H9 (cell line): ENCODE measurements at regions not wholly inside any gene's neighbourhood (a gene's known extent, or its start where the extent isn't known, plus 50 kb on each side); places are given as distances from the start of the nearest gene placed in this dataset.

Experiments used
- DNase-seq: peaks from one replicate; pipeline ENCODE4 v3.0.0-alpha.2; 2017
- H2AFZ ChIP-seq: one replicate; pipeline ENCODE4 v1.6.1; 2013; ENCODE audit warnings: mild to moderate bottlenecking, low read length, control low read depth, moderate library complexity
- H2AK5ac ChIP-seq: 2 replicates; pipeline ENCODE4 v1.6.1; 2013; ENCODE audit warnings: low read length, control low read depth, mixed read lengths; ENCODE audit not compliant: insufficient read length
- H2BK120ac ChIP-seq: one replicate; pipeline ENCODE4 v1.6.1; 2013; ENCODE audit warnings: low read depth, mild to moderate bottlenecking, low read length, control low read depth, inconsistent platforms; ENCODE audit not compliant: poor library complexity, severe bottlenecking
- H2BK12ac ChIP-seq: 2 replicates; pipeline ENCODE4 v1.6.1; 2013; ENCODE audit warnings: low read length, control low read depth, mixed read lengths, low read depth; ENCODE audit not compliant: insufficient read length
- H2BK15ac ChIP-seq: 2 replicates; pipeline ENCODE4 v1.6.1; 2013; ENCODE audit warnings: low read depth, low read length, control low read depth
- H2BK20ac ChIP-seq: one replicate; pipeline ENCODE4 v1.6.1; 2013; ENCODE audit warnings: low read depth, mild to moderate bottlenecking, low read length, control low read depth, inconsistent platforms; ENCODE audit not compliant: poor library complexity, severe bottlenecking
- H2BK5ac ChIP-seq: 2 replicates; pipeline ENCODE4 v1.6.1; 2013; ENCODE audit warnings: low read length, control low read depth, mixed read lengths; ENCODE audit not compliant: insufficient read length
- H3K14ac ChIP-seq: 2 replicates; pipeline ENCODE4 v1.6.1; 2013; ENCODE audit warnings: low read length, control low read depth; ENCODE audit not compliant: insufficient read depth
- H3K18ac ChIP-seq: 2 replicates; pipeline ENCODE4 v1.6.1; 2013; ENCODE audit warnings: low read depth, mild to moderate bottlenecking, mixed read lengths, low read length, control low read depth; ENCODE audit not compliant: insufficient read length
- H3K23ac ChIP-seq: 2 replicates; pipeline ENCODE4 v1.6.1; 2013; ENCODE audit warnings: low read length, control low read depth, mixed read lengths, low read depth; ENCODE audit not compliant: insufficient read length
- H3K23me2 ChIP-seq: 2 replicates; pipeline ENCODE4 v1.6.1; 2013; ENCODE audit warnings: low read depth, mild to moderate bottlenecking, mixed read lengths, low read length, control low read depth; ENCODE audit not compliant: insufficient read length, poor library complexity, severe bottlenecking
- H3K27ac ChIP-seq: 2 replicates; pipeline ENCODE4 v1.5.1; 2013; ENCODE audit warnings: low read length, control low read depth, mixed read lengths, low read depth; ENCODE audit not compliant: insufficient read length
- H3K27me3 ChIP-seq: 2 replicates; pipeline ENCODE4 v1.6.1; 2013; ENCODE audit warnings: low read length, control low read depth, inconsistent platforms; ENCODE audit not compliant: insufficient read depth
- H3K4ac ChIP-seq: 2 replicates; pipeline ENCODE4 v1.6.1; 2013; ENCODE audit warnings: low read depth, mild to moderate bottlenecking, control low read depth, inconsistent platforms, low read length, moderate library complexity
- H3K4me1 ChIP-seq: 2 replicates; pipeline ENCODE4 v1.6.1; 2013; ENCODE audit warnings: low read length, control low read depth, inconsistent platforms; ENCODE audit not compliant: insufficient read depth
- H3K4me2 ChIP-seq: 2 replicates; pipeline ENCODE4 v1.6.1; 2013; ENCODE audit warnings: low read length, control low read depth, mixed read lengths; ENCODE audit not compliant: insufficient read length, insufficient read depth
- H3K56ac ChIP-seq: 2 replicates; pipeline ENCODE4 v1.6.1; 2013; ENCODE audit warnings: low read depth, mild to moderate bottlenecking, mixed read lengths, low read length, control low read depth; ENCODE audit not compliant: insufficient read length
- H3K79me1 ChIP-seq: 2 replicates; pipeline ENCODE4 v1.6.1; 2013; ENCODE audit warnings: low read depth, mild to moderate bottlenecking, moderate library complexity, low read length, control low read depth, inconsistent platforms; ENCODE audit not compliant: insufficient read depth, poor library complexity, severe bottlenecking
- H3K79me2 ChIP-seq: 2 replicates; pipeline ENCODE4 v1.6.1; 2013; ENCODE audit warnings: low read length, control low read depth, inconsistent platforms; ENCODE audit not compliant: insufficient read depth
- H3K9ac ChIP-seq: 2 replicates; pipeline ENCODE4 v1.6.1; 2013; ENCODE audit warnings: low read length, control low read depth, mixed read lengths; ENCODE audit not compliant: insufficient read length; ENCODE audit errors: extremely low read depth
- H3K9me3 ChIP-seq: one replicate; pipeline ENCODE4 v1.6.1; 2013; ENCODE audit warnings: low read depth, low read length, inconsistent platforms; ENCODE audit not compliant: control insufficient read depth
- H3T11ph ChIP-seq: one replicate; pipeline ENCODE4 v1.6.1; 2013; ENCODE audit warnings: mild to moderate bottlenecking, low read length, control low read depth, inconsistent platforms
- H4K20me1 ChIP-seq: one replicate; pipeline ENCODE4 v1.6.1; 2013; ENCODE audit not compliant: control insufficient read depth, insufficient read length, insufficient read depth
- H4K5ac ChIP-seq: 2 replicates; pipeline ENCODE4 v1.6.1; 2013; ENCODE audit warnings: low read depth, mild to moderate bottlenecking, mixed read lengths, low read length, control low read depth; ENCODE audit not compliant: insufficient read length
- H4K8ac ChIP-seq: replicated peaks from 2 replicates; pipeline ENCODE4 v1.6.1; 2013; ENCODE audit warnings: low read length, control low read depth, mixed read lengths, low read depth; ENCODE audit not compliant: insufficient read length
- H4K91ac ChIP-seq: 2 replicates; pipeline ENCODE4 v1.6.1; 2013; ENCODE audit warnings: low read depth, mild to moderate bottlenecking, moderate library complexity, mixed read lengths, low read length, control low read depth; ENCODE audit not compliant: insufficient read length
- H3K27ac Mint-ChIP-seq, 3 experiments: 2 replicates in 2 of 3; 3 replicates in 1 of 3; pipeline ENCODE4 v1.8.0; 2020 to 2021; ENCODE audit warnings: mixed read lengths in 3 of 3, mild to moderate bottlenecking in 1 of 3, moderate library complexity in 1 of 3
- H3K27me3 Mint-ChIP-seq: 2 replicates; pipeline ENCODE4 v1.8.0; 2021; ENCODE audit warnings: low read depth, mild to moderate bottlenecking, moderate library complexity, mixed read lengths
- H3K36me3 Mint-ChIP-seq, 3 experiments: 2 replicates in 2 of 3; 3 replicates in 1 of 3; pipeline ENCODE4 v1.8.0; 2020 to 2021; ENCODE audit warnings: low read depth in 3 of 3, mixed read lengths in 3 of 3; ENCODE audit not compliant: insufficient read depth in 1 of 3
- H3K4me1 Mint-ChIP-seq, 2 experiments: 2 replicates each; pipeline ENCODE4 v1.8.0; 2020; ENCODE audit warnings: mixed read lengths in 2 of 2
- H3K4me3 Mint-ChIP-seq, 2 experiments: 2 replicates in 1 of 2; 3 replicates in 1 of 2; pipeline ENCODE4 v1.8.0; 2020 to 2021; ENCODE audit warnings: mild to moderate bottlenecking in 2 of 2, mixed read lengths in 2 of 2, moderate library complexity in 1 of 2
- H3K9me3 Mint-ChIP-seq, 2 experiments: 2 replicates in 1 of 2; 3 replicates in 1 of 2; pipeline ENCODE4 v1.8.0; 2020; ENCODE audit warnings: mild to moderate bottlenecking in 2 of 2, mixed read lengths in 2 of 2, moderate library complexity in 1 of 2
- WGBS: extraction: QIAGEN DNeasy Blood & Tissue Kit; methylation state at CpG from one replicate; pipeline ENCODE4 v1.1.7; 2013; ENCODE audit warnings: missing lambda C conversion rate, low lambda C conversion rate, mixed read lengths; ENCODE audit not compliant: insufficient read length; ENCODE audit errors: extremely low coverage; 5-methylcytosine and 5-hydroxymethylcytosine counted together
- TF ChIP-seq, protein P1 (sequence below): fragments of 200-600 bp; sonication (generic); conservative IDR thresholded peaks from 3 replicates; pipeline ENCODE4 v1.8.0; 2021; ENCODE audit warnings: antibody characterized with exemption, mild to moderate bottlenecking

DNA sequence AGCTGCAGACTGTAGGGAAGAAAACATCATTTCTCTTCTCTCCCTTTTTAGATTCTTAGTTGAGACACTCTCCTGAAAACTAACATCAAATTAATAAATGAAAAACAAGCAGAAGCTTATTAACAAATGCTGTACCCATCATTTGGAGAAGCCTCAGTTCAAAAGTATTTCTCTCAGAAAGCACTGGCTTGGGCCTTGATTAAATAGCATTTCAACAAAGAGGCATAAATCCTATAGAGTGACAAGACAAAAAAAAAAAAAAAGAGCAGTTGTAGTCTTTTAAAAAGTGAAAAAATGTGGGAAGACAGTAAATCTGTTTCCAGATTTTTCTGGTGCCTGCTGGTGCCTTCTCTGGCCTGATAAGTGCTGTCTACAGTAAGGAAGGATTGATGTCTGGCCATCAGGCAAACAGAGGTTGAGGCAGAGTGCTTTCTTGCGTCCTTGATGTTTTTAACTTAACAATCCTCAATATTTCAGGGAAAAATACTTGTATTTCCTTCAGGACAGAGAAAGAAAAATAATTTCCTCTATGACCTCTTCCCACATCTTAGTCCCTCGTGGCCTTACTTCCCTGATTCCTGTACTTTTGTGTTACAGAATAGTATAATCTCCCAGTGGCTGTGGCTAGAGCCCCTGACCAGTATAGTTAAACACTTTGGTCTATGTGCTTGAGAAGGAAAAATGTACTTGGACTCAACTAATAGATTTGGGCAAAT, 300.5 kb downstream of the HGF start:
- H4K20me1 ChIP-seq = no peaks in the 10 kb centered on the region
- H3K23ac ChIP-seq = no peak overlapping the region
- no peak overlapping the region for H2BK12ac ChIP-seq
- H3K79me1 ChIP-seq = no peaks in the 10 kb centered on the region
- TF ChIP-seq, protein P1, sequence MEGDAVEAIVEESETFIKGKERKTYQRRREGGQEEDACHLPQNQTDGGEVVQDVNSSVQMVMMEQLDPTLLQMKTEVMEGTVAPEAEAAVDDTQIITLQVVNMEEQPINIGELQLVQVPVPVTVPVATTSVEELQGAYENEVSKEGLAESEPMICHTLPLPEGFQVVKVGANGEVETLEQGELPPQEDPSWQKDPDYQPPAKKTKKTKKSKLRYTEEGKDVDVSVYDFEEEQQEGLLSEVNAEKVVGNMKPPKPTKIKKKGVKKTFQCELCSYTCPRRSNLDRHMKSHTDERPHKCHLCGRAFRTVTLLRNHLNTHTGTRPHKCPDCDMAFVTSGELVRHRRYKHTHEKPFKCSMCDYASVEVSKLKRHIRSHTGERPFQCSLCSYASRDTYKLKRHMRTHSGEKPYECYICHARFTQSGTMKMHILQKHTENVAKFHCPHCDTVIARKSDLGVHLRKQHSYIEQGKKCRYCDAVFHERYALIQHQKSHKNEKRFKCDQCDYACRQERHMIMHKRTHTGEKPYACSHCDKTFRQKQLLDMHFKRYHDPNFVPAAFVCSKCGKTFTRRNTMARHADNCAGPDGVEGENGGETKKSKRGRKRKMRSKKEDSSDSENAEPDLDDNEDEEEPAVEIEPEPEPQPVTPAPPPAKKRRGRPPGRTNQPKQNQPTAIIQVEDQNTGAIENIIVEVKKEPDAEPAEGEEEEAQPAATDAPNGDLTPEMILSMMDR = no peak
- no peak overlapping the region for H3K27ac ChIP-seq
- peaks cover 0 to 7% of the 10 kb centered on the region in 2 experiments; a peak in 3 of 4 replicates for H3K4me1 Mint-ChIP-seq
- H3K18ac ChIP-seq = no peak overlapping the region
- no peak overlapping the region for H3K4me2 ChIP-seq
- H3K36me3 Mint-ChIP-seq = no peaks in the 10 kb centered on the region
- no peaks in the 10 kb centered on the region for H3K79me2 ChIP-seq
- no peak overlapping the region for H4K8ac ChIP-seq
- H2BK20ac ChIP-seq = no peak overlapping the region
- H2AFZ ChIP-seq = no peak overlapping the region
- no peaks in the 10 kb centered on the region for H3K23me2 ChIP-seq
- no peak overlapping the region for H4K5ac ChIP-seq
- no peak for DNase-seq
- no peak overlapping the region for H4K91ac ChIP-seq
- H2BK120ac ChIP-seq = no peak overlapping the region
- no peaks in the 10 kb centered on the region for H3K27me3 ChIP-seq
- no peaks in the 10 kb centered on the region for H3K27me3 Mint-ChIP-seq
- no peaks in the 10 kb centered on the region for H3K4me1 ChIP-seq
- H3K4me3 Mint-ChIP-seq = no peak overlapping the region
- H3K9ac ChIP-seq = no peak overlapping the region
- no peak overlapping the region for H2BK5ac ChIP-seq
- H3K27ac Mint-ChIP-seq = no peak overlapping the region
- H3K4ac ChIP-seq = no peak overlapping the region
- no peak overlapping the region for H2BK15ac ChIP-seq
- H2AK5ac ChIP-seq = no peak overlapping the region
- H3K9me3 Mint-ChIP-seq = no peaks in the 10 kb centered on the region
- no CpG with 5 or more reads among the region's 2 CpGs for WGBS
- no peaks in the 10 kb centered on the region for H3K9me3 ChIP-seq
- no peak overlapping the region for H3K56ac ChIP-seq
- H3K14ac ChIP-seq = no peak overlapping the region
- no peak overlapping the region for H3T11ph ChIP-seq
